Forelimb muscle (tissue), 1 donor: ENCODE measurements at regions not wholly inside any gene's neighbourhood (a gene's known extent, or its start where the extent isn't known, plus 50 kb on each side); places are given as distances from the start of the nearest gene placed in this dataset.
A peak's percentile ranks its signal among the peaks of the same experiment; 100 is the strongest.
"Not testable (repeated sequence)": the region's sequence is repeated elsewhere in the genome, so short reads cannot be mapped to it uniquely, and the experiment has no call there.

Experiments used
- DNase-seq: peaks from one replicate; pipeline ENCODE4 v3.0.0-alpha.2; 2013; ENCODE audit warnings: low read depth

DNA sequence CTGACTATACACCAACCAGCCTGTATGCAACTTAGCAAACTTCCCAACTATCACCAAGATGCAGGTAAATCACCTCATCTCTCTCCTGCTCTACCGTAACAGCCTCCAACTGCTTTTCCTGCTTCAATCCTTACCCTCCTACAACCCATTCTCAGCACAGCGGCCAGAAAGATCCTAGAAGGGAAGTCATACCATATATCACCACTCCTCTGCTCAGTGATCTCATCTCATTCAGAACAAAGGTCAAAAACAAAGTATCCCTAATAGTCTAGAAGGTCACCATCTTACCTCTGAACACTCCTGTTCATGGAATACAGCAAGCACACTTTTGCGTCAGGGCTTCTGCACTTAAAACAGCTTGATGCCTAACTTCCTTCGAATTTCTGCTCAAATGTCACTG lies 62.2 kb upstream of the RNF38 start:
- DNase-seq = no peak

DNA sequence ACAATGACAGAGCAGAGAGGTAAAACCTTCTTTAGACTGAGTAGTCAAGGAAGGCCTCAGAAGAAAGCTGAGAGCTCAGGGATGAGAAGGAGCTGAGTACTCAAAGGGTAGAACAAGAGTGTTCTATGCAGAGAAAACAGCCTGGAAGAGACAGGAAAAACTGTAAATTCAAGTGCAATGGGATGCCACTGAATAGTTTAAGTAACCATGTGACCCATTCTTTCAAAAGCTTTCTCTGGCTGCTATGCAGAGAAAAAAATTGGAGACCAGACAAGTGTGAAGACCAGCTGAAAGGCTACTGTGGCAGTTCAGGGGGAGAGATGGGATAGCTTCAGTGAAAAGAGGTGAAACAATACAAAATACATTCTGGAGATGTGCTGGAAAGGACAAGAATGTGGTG lies 61.3 kb upstream of the RNF38 start:
- DNase-seq = no peak

- DNase-seq = not testable (repeated sequence)
Observed at GRCh38 chr9:36458430-36458915, 58.4 kb upstream of the RNF38 start.

DNA sequence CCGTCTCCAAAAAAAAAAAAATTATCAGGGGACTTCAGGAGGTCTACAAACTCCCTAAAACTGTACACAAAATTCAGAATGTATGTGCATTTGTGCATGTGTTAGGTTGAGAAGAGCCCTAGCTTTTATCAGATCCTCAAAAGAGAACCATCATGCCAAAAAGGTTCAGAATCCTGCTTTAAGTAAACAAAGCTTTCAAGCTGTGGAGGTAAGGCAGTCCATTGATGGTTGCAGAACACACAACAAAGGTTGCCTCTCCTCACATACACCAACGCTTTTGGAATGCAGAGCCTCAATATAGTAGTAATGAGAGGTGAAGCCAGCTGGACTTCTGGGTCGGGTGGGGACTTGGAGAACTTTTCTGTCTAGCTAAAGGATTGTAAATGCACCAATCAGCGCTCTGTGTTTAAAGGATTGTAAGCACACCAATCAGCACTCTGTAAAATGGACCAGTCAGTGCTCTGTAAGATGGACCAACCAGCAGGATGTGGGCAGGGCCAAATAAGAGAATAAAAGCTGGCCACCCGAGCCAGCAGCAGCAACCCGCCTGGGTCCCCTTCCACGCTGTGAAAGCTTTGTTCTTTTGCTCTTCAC lies 57.9 kb upstream of the RNF38 start:
- DNase-seq = no peak

- DNase-seq = no peak
Observed at GRCh38 chr9:36456480-36457065, 56.5 kb upstream of the RNF38 start.

- DNase-seq = no peak
Observed at GRCh38 chr9:36451949-36452348, 51.9 kb upstream of the RNF38 start.

DNA sequence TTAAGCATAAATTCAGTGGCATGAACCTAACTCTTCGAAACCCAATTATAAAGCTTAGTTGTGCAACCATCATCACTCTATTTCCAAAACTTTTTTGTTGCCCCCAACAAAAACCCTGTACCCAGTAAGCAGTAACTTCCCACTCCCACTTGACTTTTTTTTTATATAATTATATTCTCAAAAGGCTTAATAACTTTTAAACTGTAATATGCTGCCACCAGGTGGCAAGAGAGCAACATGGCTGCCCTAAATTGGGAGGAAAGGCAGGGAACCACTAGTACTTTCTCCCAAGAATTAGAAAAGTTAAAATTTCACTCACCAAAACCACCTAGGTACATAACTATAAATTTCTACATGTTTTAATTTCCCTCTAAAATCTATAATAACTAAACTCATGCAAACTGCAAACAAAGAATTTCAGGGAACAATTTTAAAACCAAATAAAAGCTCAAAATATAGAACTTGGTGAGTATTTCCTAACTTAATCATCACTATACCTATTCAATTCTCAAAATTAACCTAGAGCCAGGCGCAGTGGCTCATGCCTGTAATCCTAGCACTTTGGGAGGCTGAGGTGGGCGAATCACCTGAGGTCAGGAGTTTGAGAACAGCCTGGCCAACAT lies 50.2 kb upstream of the RNF38 start:
- DNase-seq = peak; percentile 14
